HEK293T (cell line): ENCODE measurements at regions not wholly inside any gene's neighbourhood (a gene's known extent, or its start where the extent isn't known, plus 50 kb on each side); places are given as distances from the start of the nearest gene placed in this dataset.
"Not testable (repeated sequence)": the region's sequence is repeated elsewhere in the genome, so short reads cannot be mapped to it uniquely, and the experiment has no call there.

Experiments
- BHLHE40 ChIP-seq: fragments of 450-650 bp; IDR thresholded peaks from 2 replicates; pipeline ENCODE4 v1.6.1; 2016; ENCODE audit warnings: mild to moderate bottlenecking, moderate library complexity, borderline replicate concordance
- FOXA1 ChIP-seq: fragments of 450-650 bp; IDR thresholded peaks from 2 replicates; pipeline ENCODE4 v1.6.1; 2016; ENCODE audit warnings: mild to moderate bottlenecking
- FOXK2 ChIP-seq: fragments of 450-650 bp; IDR thresholded peaks from 2 replicates; pipeline ENCODE4 v1.6.1; 2016; ENCODE audit warnings: mild to moderate bottlenecking
- HDGF ChIP-seq: fragments of 450-650 bp; IDR thresholded peaks from 2 replicates; pipeline ENCODE4 v1.6.1; 2017; ENCODE audit warnings: antibody characterized with exemption, borderline replicate concordance
- NFRKB ChIP-seq: fragments of 450-650 bp; IDR thresholded peaks from 2 replicates; pipeline ENCODE4 v1.6.1; 2016; ENCODE audit warnings: mild to moderate bottlenecking, moderate library complexity
- SUZ12 ChIP-seq: fragments of 450-650 bp; IDR thresholded peaks from 2 replicates; pipeline ENCODE4 v1.6.1; 2016; ENCODE audit warnings: mild to moderate bottlenecking
- TARDBP ChIP-seq: fragments of 450-650 bp; IDR thresholded peaks from 2 replicates; pipeline ENCODE4 v1.6.1; 2016

- TF ChIP-seq BHLHE40, NFRKB, FOXA1, SUZ12, TARDBP, FOXK2, HDGF: not testable (repeated sequence)
Measured at GRCh38 chr14:105734241-105734640, 207.9 kb downstream of the TMEM121 start.
